ENCODE measurements at regions not wholly inside any gene's neighbourhood (a gene's known extent, or its start where the extent isn't known, plus 50 kb on each side); places are given as distances from the start of the nearest gene placed in this dataset.
A peak's percentile ranks its signal among the peaks of the same experiment; 100 is the strongest.

DNA sequence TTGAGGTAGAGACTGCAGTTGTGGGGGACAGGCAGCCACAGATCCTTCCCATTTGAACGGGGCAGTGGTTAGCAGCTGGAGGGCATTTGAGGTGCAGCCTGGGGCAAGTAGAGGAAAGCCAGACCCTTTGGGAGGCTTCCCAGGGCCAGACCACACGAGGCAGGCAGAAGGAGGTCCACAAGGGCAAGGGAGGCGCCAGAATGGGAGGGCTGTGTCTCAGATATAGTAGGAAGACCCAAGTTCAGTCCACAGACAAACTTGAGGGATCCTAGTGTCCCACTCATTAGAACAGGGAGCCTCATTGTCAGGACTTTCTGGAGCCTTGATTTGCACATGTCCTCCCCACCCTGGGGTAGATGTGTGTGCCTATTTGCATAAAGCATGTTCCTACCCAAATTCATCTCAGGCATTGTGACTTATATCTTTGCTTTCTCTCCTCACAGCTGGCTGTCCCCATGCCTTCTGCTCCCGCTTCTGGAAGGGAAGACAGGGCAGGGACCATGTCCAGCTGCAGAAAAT is 166.0 kb downstream of the VEGFA start:
- Histone ChIP-seq H2BK20ac (ENCODE audit: low read depth, low read length, poor library complexity, severe bottlenecking) (no peak overlapping the region), H3K27ac (ENCODE audit: insufficient read length, low read depth, low read length) (no peak overlapping the region), H3K9ac (ENCODE audit: extremely low read depth, insufficient read length, low read length) (no peak overlapping the region), H3K79me2 (ENCODE audit: insufficient read depth, low read length) (no peaks in the 10 kb centered on the region), H3K79me1 (ENCODE audit: insufficient read depth, low read depth, low read length, poor library complexity, severe bottlenecking) (no peaks in the 10 kb centered on the region), H4K91ac (ENCODE audit: insufficient read length, low read depth, low read length) (no peak overlapping the region), H3K4ac (ENCODE audit: low read depth, low read length) (no peak overlapping the region), H3K23ac (ENCODE audit: insufficient read length, low read depth, low read length) (no peak overlapping the region), H2BK120ac (ENCODE audit: low read depth, low read length, poor library complexity, severe bottlenecking) (no peak overlapping the region), H3T11ph (ENCODE audit: low read length) (no peak overlapping the region), H3K18ac (ENCODE audit: insufficient read length, low read depth, low read length) (no peak overlapping the region), H3K4me1 (ENCODE audit: insufficient read depth, low read length) (no peaks in the 10 kb centered on the region), H2BK12ac (ENCODE audit: insufficient read length, low read depth, low read length) (no peak overlapping the region), H2AK5ac (ENCODE audit: insufficient read length, low read length) (no peak overlapping the region), H3K14ac (ENCODE audit: insufficient read depth, low read length) (no peak overlapping the region; the same call in 1 of the 2 replicates), H2AFZ (ENCODE audit: low read length) (no peak overlapping the region), H3K56ac (ENCODE audit: insufficient read length, low read depth, low read length) (no peak overlapping the region), H4K8ac (replicated peaks; ENCODE audit: insufficient read length, low read depth, low read length) (no peak overlapping the region), H3K23me2 (ENCODE audit: insufficient read length, low read depth, low read length, poor library complexity, severe bottlenecking) (no peaks in the 10 kb centered on the region), H4K20me1 (ENCODE audit: control insufficient read depth, insufficient read depth, insufficient read length) (no peaks in the 10 kb centered on the region), H4K5ac (ENCODE audit: insufficient read length, low read depth, low read length) (no peak overlapping the region), H3K9me3 (ENCODE audit: control insufficient read depth, low read depth, low read length) (no peaks in the 10 kb centered on the region), H3K4me2 (ENCODE audit: insufficient read depth, insufficient read length, low read length) (no peak overlapping the region), H2BK15ac (ENCODE audit: low read depth, low read length) (no peak overlapping the region), H3K27me3 (ENCODE audit: insufficient read depth, low read length) (no peaks in the 10 kb centered on the region), H2BK5ac (ENCODE audit: insufficient read length, low read length) (no peak overlapping the region)
- peak overlapping the region in 1 of 3 experiments; percentile 45; a peak in 2 of 7 replicates for H3K27ac Mint-ChIP-seq
- DNase-seq = peak; percentile 11
- no peaks in the 10 kb centered on the region for H3K27me3 Mint-ChIP-seq (ENCODE audit: low read depth)
- H3K9me3 Mint-ChIP-seq = no peaks in the 10 kb centered on the region; a peak in 1 of 5 replicates
- no peaks in the 10 kb centered on the region for H3K36me3 Mint-ChIP-seq (ENCODE audit: insufficient read depth in 1 of 3, low read depth in 3 of 3)
- TF ChIP-seq, protein P1, sequence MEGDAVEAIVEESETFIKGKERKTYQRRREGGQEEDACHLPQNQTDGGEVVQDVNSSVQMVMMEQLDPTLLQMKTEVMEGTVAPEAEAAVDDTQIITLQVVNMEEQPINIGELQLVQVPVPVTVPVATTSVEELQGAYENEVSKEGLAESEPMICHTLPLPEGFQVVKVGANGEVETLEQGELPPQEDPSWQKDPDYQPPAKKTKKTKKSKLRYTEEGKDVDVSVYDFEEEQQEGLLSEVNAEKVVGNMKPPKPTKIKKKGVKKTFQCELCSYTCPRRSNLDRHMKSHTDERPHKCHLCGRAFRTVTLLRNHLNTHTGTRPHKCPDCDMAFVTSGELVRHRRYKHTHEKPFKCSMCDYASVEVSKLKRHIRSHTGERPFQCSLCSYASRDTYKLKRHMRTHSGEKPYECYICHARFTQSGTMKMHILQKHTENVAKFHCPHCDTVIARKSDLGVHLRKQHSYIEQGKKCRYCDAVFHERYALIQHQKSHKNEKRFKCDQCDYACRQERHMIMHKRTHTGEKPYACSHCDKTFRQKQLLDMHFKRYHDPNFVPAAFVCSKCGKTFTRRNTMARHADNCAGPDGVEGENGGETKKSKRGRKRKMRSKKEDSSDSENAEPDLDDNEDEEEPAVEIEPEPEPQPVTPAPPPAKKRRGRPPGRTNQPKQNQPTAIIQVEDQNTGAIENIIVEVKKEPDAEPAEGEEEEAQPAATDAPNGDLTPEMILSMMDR (conservative IDR thresholded peaks at IDR 0.05) = no peak
- no CpG with 5 or more reads among the region's 4 CpGs for WGBS (ENCODE audit: extremely low coverage, insufficient read length, low lambda C conversion rate)
- H3K4me3 Mint-ChIP-seq = no peak overlapping the region
- H3K4me1 Mint-ChIP-seq = peaks cover 11 to 19% of the 10 kb centered on the region in 2 experiments
